ENCODE measurements at regions not wholly inside any gene's neighbourhood (a gene's known extent, or its start where the extent isn't known, plus 50 kb on each side); places are given as distances from the start of the nearest gene placed in this dataset.

DNA sequence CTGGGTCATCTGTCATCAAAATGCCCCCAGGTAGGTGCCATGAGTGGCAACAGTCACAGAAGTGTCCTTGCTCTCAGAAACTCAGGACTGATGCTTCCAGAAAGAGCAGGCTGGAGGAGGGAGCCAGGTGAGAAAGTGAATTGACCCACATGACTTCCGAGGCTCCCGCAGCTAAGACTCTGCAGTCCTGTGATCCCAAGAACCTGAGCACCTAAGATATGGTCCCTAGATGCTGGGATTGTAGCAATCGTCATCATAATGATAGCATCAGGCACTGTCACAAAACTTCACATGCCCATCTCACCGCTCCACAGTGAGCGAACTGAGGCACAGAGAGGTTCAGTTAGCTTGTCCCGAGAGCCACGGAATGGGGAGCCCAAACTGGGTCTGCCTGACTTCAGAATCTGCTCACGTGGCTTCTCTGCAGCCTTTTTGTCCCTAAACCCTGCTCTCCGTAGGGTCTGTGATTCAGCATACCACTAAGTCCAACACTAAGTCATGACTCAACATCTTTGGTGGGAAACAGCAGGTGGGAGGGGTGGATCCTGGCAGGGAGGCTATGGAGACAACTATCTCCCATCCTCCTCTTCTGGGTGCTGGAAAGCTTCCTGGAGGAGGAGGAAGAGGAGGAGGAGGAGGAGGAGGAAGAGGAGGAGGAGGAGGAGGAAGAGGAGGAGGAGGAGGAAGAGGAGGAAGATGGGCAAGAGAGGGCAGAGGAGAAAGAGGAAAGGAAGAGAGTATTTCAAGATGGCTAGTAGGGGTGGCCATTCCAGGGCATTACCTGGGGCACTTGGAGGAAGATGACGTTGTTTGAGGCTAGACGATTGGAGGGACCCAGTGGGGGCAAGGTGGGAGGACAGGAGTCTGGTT, 55.5 kb upstream of the DLX4 start:
- TF ChIP-seq, protein P1, sequence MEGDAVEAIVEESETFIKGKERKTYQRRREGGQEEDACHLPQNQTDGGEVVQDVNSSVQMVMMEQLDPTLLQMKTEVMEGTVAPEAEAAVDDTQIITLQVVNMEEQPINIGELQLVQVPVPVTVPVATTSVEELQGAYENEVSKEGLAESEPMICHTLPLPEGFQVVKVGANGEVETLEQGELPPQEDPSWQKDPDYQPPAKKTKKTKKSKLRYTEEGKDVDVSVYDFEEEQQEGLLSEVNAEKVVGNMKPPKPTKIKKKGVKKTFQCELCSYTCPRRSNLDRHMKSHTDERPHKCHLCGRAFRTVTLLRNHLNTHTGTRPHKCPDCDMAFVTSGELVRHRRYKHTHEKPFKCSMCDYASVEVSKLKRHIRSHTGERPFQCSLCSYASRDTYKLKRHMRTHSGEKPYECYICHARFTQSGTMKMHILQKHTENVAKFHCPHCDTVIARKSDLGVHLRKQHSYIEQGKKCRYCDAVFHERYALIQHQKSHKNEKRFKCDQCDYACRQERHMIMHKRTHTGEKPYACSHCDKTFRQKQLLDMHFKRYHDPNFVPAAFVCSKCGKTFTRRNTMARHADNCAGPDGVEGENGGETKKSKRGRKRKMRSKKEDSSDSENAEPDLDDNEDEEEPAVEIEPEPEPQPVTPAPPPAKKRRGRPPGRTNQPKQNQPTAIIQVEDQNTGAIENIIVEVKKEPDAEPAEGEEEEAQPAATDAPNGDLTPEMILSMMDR (conservative IDR thresholded peaks at IDR 0.05; ENCODE audit: low read depth, low read length), result no peak
- no peak for DNase-seq (ENCODE audit: low read depth)
- H3K4me3 ChIP-seq (ENCODE audit: low read depth, low read length), result no peak overlapping the region

DNA sequence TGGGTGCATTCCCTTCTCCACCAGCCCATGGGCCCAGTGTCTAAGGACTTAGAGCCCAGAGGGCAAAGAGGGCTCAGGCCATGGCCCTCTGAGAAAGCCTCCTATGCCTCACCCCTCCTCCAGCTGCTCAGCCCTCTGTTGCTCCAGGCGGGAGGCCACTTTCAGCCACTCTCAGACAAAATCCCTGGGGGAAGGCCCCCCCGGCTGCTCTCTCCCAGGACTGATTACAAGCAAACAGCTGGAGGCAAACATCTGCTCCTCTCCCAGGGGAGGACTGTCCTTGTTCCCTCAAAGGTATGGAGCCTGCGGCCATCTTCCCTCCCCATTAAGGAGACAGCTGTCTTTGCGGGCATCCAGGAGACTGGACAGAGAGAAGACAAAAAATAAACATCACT, 54.9 kb upstream of the DLX4 start:
- no peak for DNase-seq (ENCODE audit: low read depth)
- TF ChIP-seq, protein P1 (conservative IDR thresholded peaks at IDR 0.05; ENCODE audit: low read depth, low read length), result no peak
- H3K4me3 ChIP-seq (ENCODE audit: low read depth, low read length), result no peak overlapping the region

- DNase-seq (ENCODE audit: low read depth), result no peak
- no peak overlapping the region for H3K4me3 ChIP-seq (ENCODE audit: low read depth, low read length)
- TF ChIP-seq, protein P1 (conservative IDR thresholded peaks at IDR 0.05; ENCODE audit: low read depth, low read length), result no peak
Measured at GRCh38 chr17:49914664-49915063, 54.3 kb upstream of the DLX4 start.

- H3K4me3 ChIP-seq (ENCODE audit: low read depth, low read length), result no peak overlapping the region
- DNase-seq (ENCODE audit: low read depth), result no peak
- TF ChIP-seq, protein P1 (conservative IDR thresholded peaks at IDR 0.05; ENCODE audit: low read depth, low read length), result no peak
Measured at GRCh38 chr17:49915260-49915659, 53.7 kb upstream of the DLX4 start.

DNA sequence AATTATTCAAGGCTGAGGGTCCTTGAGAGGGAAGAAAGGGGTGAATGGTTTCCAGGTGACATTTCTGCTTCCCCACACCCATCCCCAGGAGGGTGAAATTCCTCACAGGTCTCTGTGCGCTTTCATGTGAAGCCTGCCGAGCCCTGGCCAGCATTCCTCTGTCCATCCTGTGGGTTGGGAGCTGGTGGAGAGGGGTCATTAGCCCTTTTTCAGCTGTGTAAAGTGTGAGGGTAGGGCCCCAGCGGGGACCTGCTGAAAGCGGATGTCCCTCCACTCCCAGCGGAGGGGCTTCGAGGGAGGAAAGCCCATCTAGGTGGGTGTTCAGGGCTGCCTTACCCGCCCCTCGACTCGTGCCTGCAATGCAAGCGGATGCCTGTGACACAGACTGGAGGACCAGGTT, 53.3 kb upstream of the DLX4 start:
- DNase-seq (ENCODE audit: low read depth), result no peak
- H3K4me3 ChIP-seq (ENCODE audit: low read depth, low read length), result no peak overlapping the region
- TF ChIP-seq, protein P1 (conservative IDR thresholded peaks at IDR 0.05; ENCODE audit: low read depth, low read length), result no peak

DNA sequence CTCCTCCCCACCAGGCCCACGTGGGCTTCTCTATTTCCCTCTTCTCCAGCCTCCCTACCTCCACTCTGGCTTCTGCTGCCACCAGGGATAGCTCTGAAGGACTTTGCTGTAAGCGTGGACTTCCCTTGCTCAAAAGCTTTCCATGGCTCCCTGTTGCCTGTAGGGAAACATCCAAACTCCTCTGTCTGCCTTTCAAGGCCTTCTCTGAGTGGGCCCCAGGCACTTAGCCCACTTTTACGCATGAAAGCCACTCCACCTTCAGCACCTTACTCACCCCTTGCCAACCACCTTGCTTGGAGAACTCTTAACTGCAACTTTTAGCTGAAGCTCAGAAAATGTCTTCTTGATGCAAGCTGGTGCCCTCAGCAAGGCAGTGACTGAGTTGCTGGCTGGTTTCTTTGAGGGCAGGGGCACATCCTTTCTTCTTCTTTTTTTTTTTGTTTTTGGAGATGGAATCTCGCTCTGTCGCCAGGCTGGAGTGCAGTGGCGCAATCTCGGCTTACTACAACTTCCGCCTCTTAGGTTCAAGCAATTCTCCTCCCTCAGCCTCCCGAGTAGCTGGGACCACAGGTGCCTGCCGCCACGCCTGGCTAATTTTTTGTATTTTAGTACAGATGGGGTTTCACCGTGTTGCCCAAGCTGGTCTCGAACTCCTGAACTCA, 52.0 kb upstream of the DLX4 start:
- no peak for DNase-seq (ENCODE audit: low read depth)
- TF ChIP-seq, protein P1 (conservative IDR thresholded peaks at IDR 0.05; ENCODE audit: low read depth, low read length), result no peak
- H3K4me3 ChIP-seq (ENCODE audit: low read depth, low read length), result no peak overlapping the region

Data from epithelial cell of proximal tubule (primary cell).